PC-3 (cell line): ENCODE measurements at regions not wholly inside any gene's neighbourhood (a gene's known extent, or its start where the extent isn't known, plus 50 kb on each side); places are given as distances from the start of the nearest gene placed in this dataset.

Experiments
- ATAC-seq: fragments of 200-7000 bp; cut with Tn5 transposase; 2 replicates; pipeline ENCODE4 v1.9.1; 2020; ENCODE audit warnings: mild to moderate bottlenecking, moderate library complexity
- BruUV-seq: library from RNA; stranded (reverse); fragments of 400-500 nt; replicated peaks from 2 replicates; lab custom pipeline; 2021; lab: Mats Ljungman, UMichigan
- CTCF ChIA-PET: fragments of 300-600 bp; sonication (Branson Sonifier 250); formaldehyde crosslinking; loops from one replicate; lab custom pipeline; 2022; ENCODE audit warnings: antibody characterized with exemption; lab: Charles Lee
- POLR2A ChIA-PET: fragments of 300-600 bp; sonication (Branson Sonifier 250); formaldehyde crosslinking; loops from one replicate; lab custom pipeline; 2022; ENCODE audit warnings: antibody characterized with exemption; ENCODE audit not compliant: unreplicated experiment; lab: Charles Lee
- DNase-seq: peaks from one replicate; pipeline ENCODE4 v3.0.0-alpha.2; 2015
- H2AFZ ChIP-seq: fragments of 300-600 bp; sonication (generic); 2 replicates; pipeline ENCODE4 v1.6.0; 2016; ENCODE audit warnings: antibody characterized with exemption, low read length
- H3F3A ChIP-seq: fragments of 300-600 bp; sonication (generic); one replicate; pipeline ENCODE4 v1.6.0; 2017; ENCODE audit warnings: antibody characterized with exemption, low read length, control low read depth, mild to moderate bottlenecking; ENCODE audit not compliant: unreplicated experiment
- H3K27ac ChIP-seq: fragments of 300-600 bp; sonication (generic); 2 replicates; pipeline ENCODE4 v1.5.1; 2016; ENCODE audit warnings: mild to moderate bottlenecking, low read length
- H3K27me3 ChIP-seq: fragments of 300-600 bp; sonication (generic); 2 replicates; pipeline ENCODE4 v1.6.1; 2016; ENCODE audit warnings: low read length, mixed read lengths
- H3K36me3 ChIP-seq: fragments of 300-600 bp; sonication (generic); 2 replicates; pipeline ENCODE4 v1.6.1; 2016; ENCODE audit warnings: low read depth, mixed run types, low read length, mixed read lengths
- H3K4me1 ChIP-seq: fragments of 300-600 bp; sonication (generic); 2 replicates; pipeline ENCODE4 v1.5.1; 2016; ENCODE audit warnings: low read length; ENCODE audit not compliant: insufficient read depth
- H3K4me2 ChIP-seq: fragments of 300-600 bp; sonication (generic); 2 replicates; pipeline ENCODE4 v1.6.0; 2016; ENCODE audit warnings: low read length
- H3K4me3 ChIP-seq: fragments of 300-600 bp; sonication (generic); 2 replicates; pipeline ENCODE4 v1.5.1; 2016; ENCODE audit warnings: mild to moderate bottlenecking, low read length, mixed read lengths
- H3K79me2 ChIP-seq: fragments of 300-600 bp; sonication (generic); 2 replicates; pipeline ENCODE4 v1.6.1; 2017; ENCODE audit warnings: low read length, mixed read lengths
- H3K9ac ChIP-seq: fragments of 300-600 bp; sonication (generic); 2 replicates; pipeline ENCODE4 v1.6.0; 2016; ENCODE audit warnings: mild to moderate bottlenecking, low read length
- H3K9me2 ChIP-seq: fragments of 300-600 bp; sonication (generic); replicated peaks from 2 replicates; pipeline ENCODE4 v1.6.1; 2016; ENCODE audit warnings: mixed run types, low read length, mixed read lengths
- H3K9me3 ChIP-seq: fragments of 300-600 bp; sonication (generic); 2 replicates; pipeline ENCODE4 v1.6.1; 2016; ENCODE audit warnings: low read length, mixed read lengths
- H4K20me1 ChIP-seq: fragments of 300-600 bp; sonication (generic); 2 replicates; pipeline ENCODE4 v1.6.1; 2016; ENCODE audit warnings: low read length, mixed read lengths
- CTCF ChIP-seq: fragments of 300-600 bp; sonication (generic); conservative IDR thresholded peaks from 2 replicates; pipeline ENCODE4 v1.5.1; 2017; ENCODE audit warnings: antibody characterized with exemption, low read depth, mild to moderate bottlenecking, low read length
- EZH2 ChIP-seq: fragments of 300-600 bp; sonication (generic); IDR thresholded peaks from one replicate; pipeline ENCODE4 v1.6.1; 2017; ENCODE audit warnings: antibody characterized with exemption, mild to moderate bottlenecking, low read length; ENCODE audit not compliant: unreplicated experiment
- EZH2phosphoT487 ChIP-seq: fragments of 300-600 bp; sonication (generic); IDR thresholded peaks from 2 replicates; pipeline ENCODE4 v1.6.1; 2018; ENCODE audit warnings: mild to moderate bottlenecking, antibody characterized with exemption, low read length, borderline replicate concordance
- intact Hi-C: fragments of 100-400 bp; cut with micrococcal nuclease; formaldehyde crosslinking; loops from 2 replicates; pipeline ENCODE4 v1.9.0; 2023

- BruUV-seq, result no TSS peak
- intact Hi-C loops, result no loop called here
- Histone ChIP-seq H3K79me2 (no peaks in the 10 kb centered on the region), H3K4me3 (no peak overlapping the region), H3K4me1 (no peaks in the 10 kb centered on the region), H3K27ac (no peak overlapping the region), H3K4me2 (no peak overlapping the region), H3K36me3 (no peaks in the 10 kb centered on the region), H3K27me3 (no peaks in the 10 kb centered on the region), H4K20me1 (no peaks in the 10 kb centered on the region), H3K9me2 (no peaks in the 10 kb centered on the region), H3K9ac (no peak overlapping the region), H2AFZ (no peak overlapping the region), H3F3A (no peaks in the 10 kb centered on the region), H3K9me3 (no peaks in the 10 kb centered on the region)
- ATAC-seq (no peak), DNase-seq (no peak)
- ChIA-PET CTCF (no interaction called here), POLR2A (no interaction called here)
- TF ChIP-seq EZH2phosphoT487 (no peak), CTCF (no peak), EZH2 (no peak)
Measured at GRCh38 chr14:76974365-76974764, 54.1 kb downstream of the IRF2BPL start.

GRCh38 chr14:76971549-76971948 lies 57.0 kb downstream of the IRF2BPL start:
- no TSS peak for BruUV-seq
- ChIA-PET CTCF (no interaction called here), POLR2A (no interaction called here)
- no peak for ATAC-seq
- Histone ChIP-seq H3K9ac (no peak overlapping the region), H3F3A (no peaks in the 10 kb centered on the region), H3K27me3 (no peaks in the 10 kb centered on the region), H3K36me3 (no peaks in the 10 kb centered on the region), H3K4me2 (no peak overlapping the region), H3K4me1 (no peaks in the 10 kb centered on the region), H3K79me2 (no peaks in the 10 kb centered on the region), H4K20me1 (no peaks in the 10 kb centered on the region), H2AFZ (no peak overlapping the region), H3K9me2 (no peaks in the 10 kb centered on the region), H3K9me3 (no peaks in the 10 kb centered on the region), H3K4me3 (no peak overlapping the region), H3K27ac (no peak overlapping the region)
- intact Hi-C loops, result no loop called here
- no peak for DNase-seq
- TF ChIP-seq EZH2phosphoT487 (no peak), CTCF (no peak), EZH2 (no peak)

- Histone ChIP-seq H4K20me1 (no peaks in the 10 kb centered on the region), H3K36me3 (no peaks in the 10 kb centered on the region), H3K9me2 (no peaks in the 10 kb centered on the region), H3K27me3 (no peaks in the 10 kb centered on the region), H3K27ac (no peak overlapping the region), H3K4me3 (no peak overlapping the region), H3K4me1 (no peaks in the 10 kb centered on the region), H3F3A (no peaks in the 10 kb centered on the region), H2AFZ (no peak overlapping the region), H3K4me2 (no peak overlapping the region), H3K9ac (no peak overlapping the region), H3K79me2 (no peaks in the 10 kb centered on the region), H3K9me3 (no peaks in the 10 kb centered on the region)
- ChIA-PET POLR2A (no interaction called here), CTCF (no interaction called here)
- no TSS peak for BruUV-seq
- intact Hi-C loops, result no loop called here
- ATAC-seq (no peak), DNase-seq (no peak)
- no peak for TF ChIP-seq EZH2phosphoT487
Measured at GRCh38 chr14:76968621-76969063, 59.9 kb downstream of the IRF2BPL start.
